ENCODE measurements at regions not wholly inside any gene's neighbourhood (a gene's known extent, or its start where the extent isn't known, plus 50 kb on each side); places are given as distances from the start of the nearest gene placed in this dataset.

DNA sequence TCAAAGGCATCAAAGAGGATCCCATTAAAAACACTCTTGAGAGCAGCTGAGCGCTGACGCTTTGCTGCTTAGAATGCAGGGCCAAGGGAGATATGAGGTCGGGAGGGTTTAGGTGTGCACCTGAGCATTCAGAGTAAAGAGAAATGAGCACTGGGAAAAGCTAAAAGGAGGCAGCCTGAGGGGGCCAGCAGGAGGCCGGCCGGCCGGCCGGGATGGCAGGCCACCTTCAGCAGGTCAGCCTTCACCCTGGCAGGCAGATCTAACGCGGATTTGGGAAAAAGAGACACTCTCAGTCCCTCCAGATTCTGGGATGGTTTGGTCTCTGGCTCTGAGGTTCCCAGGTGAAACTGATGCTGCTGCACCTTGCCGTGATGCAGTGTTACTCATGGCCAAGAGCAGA lies 393.5 kb downstream of the TRIML1 start:
- Histone ChIP-seq H4K20me1 (ENCODE audit: insufficient read depth, low read length) (no peaks in the 10 kb centered on the region), H3K36me3 (ENCODE audit: control insufficient read depth, insufficient read depth, low read length) (no peaks in the 10 kb centered on the region), H3K14ac (replicated peaks; ENCODE audit: low read depth, low read length) (no peak overlapping the region), H3K9ac (ENCODE audit: low read depth, low read length) (no peak overlapping the region), H3K4me3 (ENCODE audit: insufficient read depth, low read depth, low read length) (no peak overlapping the region), H3K4me1 (ENCODE audit: control insufficient read depth, insufficient read depth, low read length) (no peaks in the 10 kb centered on the region), H4K8ac (ENCODE audit: low read depth in 2 of 2, low read length in 2 of 2) (no peak overlapping the region), H3K79me1 (ENCODE audit: low read depth in 1 of 2, low read length in 2 of 2) (no peaks in the 10 kb centered on the region), H4K91ac (ENCODE audit: insufficient read depth, low read depth, low read length) (no peak overlapping the region), H3K9me1 (ENCODE audit: insufficient read depth, low read length) (no peaks in the 10 kb centered on the region), H3K27me3 (ENCODE audit: control insufficient read depth, insufficient read depth, low read length) (no peaks in the 10 kb centered on the region), H3K56ac (ENCODE audit: extremely low read depth, insufficient read depth, low read length) (no peak overlapping the region), H3K9me3 (ENCODE audit: control insufficient read depth, insufficient read depth, low read length) (no peaks in the 10 kb centered on the region), H2BK20ac (ENCODE audit: low read depth, low read length) (no peak overlapping the region), H2BK120ac (ENCODE audit: low read depth, low read length) (no peak overlapping the region), H3K4ac (ENCODE audit: low read depth, low read length) (no peak overlapping the region), H4K5ac (ENCODE audit: low read depth, low read length) (no peak overlapping the region), H2AK5ac (ENCODE audit: low read depth, low read length) (0 out of 2 replicates have a peak overlapping the region, but pooled peaks have one; percentile 51), H2AFZ (replicated peaks; ENCODE audit: low read length, poor library complexity) (no peak overlapping the region), H3K27ac (ENCODE audit: insufficient read depth, low read length) (no peak overlapping the region), H2AK9ac (replicated peaks; ENCODE audit: low read depth, low read length, poor library complexity) (no peak overlapping the region), H2BK5ac (ENCODE audit: low read depth, low read length, poor library complexity, severe bottlenecking) (no peak overlapping the region), H3K18ac (ENCODE audit: low read depth, low read length) (no peak overlapping the region), H3K23ac (ENCODE audit: low read depth, low read length) (no peak overlapping the region), H3K4me2 (ENCODE audit: low read depth, low read length) (no peak overlapping the region), H2BK15ac (ENCODE audit: low read depth, low read length) (no peak overlapping the region)
- intact Hi-C loops (cut with micrococcal nuclease) (no loop called here), in situ Hi-C loops (cut with MboI; ENCODE audit: low sequenced_read_pairs) (no loop called here), dilution Hi-C loops (cut with HindIII; ENCODE audit: low sequenced_read_pairs, unreplicated experiment) (no loop called here)
- CTCF ChIA-PET, result no interaction called here
- BruUV-seq (replicated peaks), result no TSS peak
- POLR2A ChIA-PET (ENCODE audit: unreplicated experiment), result no interaction called here
- DNase-seq (no peak), ATAC-seq (ENCODE audit: low read depth) (no peak)
- no CpG with 5 or more reads among the region's 10 CpGs for WGBS, 2 experiments (ENCODE audit: extremely low coverage in 2 of 2, insufficient read length in 1 of 2)
- TF ChIP-seq, protein P1, sequence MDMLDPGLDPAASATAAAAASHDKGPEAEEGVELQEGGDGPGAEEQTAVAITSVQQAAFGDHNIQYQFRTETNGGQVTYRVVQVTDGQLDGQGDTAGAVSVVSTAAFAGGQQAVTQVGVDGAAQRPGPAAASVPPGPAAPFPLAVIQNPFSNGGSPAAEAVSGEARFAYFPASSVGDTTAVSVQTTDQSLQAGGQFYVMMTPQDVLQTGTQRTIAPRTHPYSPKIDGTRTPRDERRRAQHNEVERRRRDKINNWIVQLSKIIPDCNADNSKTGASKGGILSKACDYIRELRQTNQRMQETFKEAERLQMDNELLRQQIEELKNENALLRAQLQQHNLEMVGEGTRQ (IDR thresholded peaks at IDR 0.05; ENCODE audit: low read depth, low read length), result no peak
- TF ChIP-seq NFE2L2 (IDR thresholded peaks at IDR 0.05; ENCODE audit: low read depth, low read length) (no peak), CHD1 (IDR thresholded peaks at IDR 0.05; ENCODE audit: low read depth, low read length) (no peak), MAFK (IDR thresholded peaks at IDR 0.05; ENCODE audit: low read depth, low read length) (no peak), MAZ (IDR thresholded peaks at IDR 0.05; ENCODE audit: borderline replicate concordance, low read depth, low read length) (no peak), MXI1 (IDR thresholded peaks at IDR 0.05; ENCODE audit: borderline replicate concordance, low read depth, low read length) (no peak), SMC3 (IDR thresholded peaks at IDR 0.05; ENCODE audit: low read depth, low read length) (no peak), RAD21 (IDR thresholded peaks at IDR 0.05; ENCODE audit: low read length) (no peak), POLR2A (IDR thresholded peaks at IDR 0.05; ENCODE audit: low read depth, low read length) (no peak), CEBPB (IDR thresholded peaks at IDR 0.05; ENCODE audit: low read depth, low read length) (no peak), RCOR1 (IDR thresholded peaks at IDR 0.05; ENCODE audit: insufficient replicate concordance, low read length) (no peak), FOS (IDR thresholded peaks at IDR 0.05; ENCODE audit: low read depth, low read length) (no peak), BHLHE40 (IDR thresholded peaks at IDR 0.05; ENCODE audit: low read depth, low read length) (no peak), RFX5 (IDR thresholded peaks at IDR 0.05; ENCODE audit: low read depth, low read length) (no peak)
- TF ChIP-seq, protein P2, sequence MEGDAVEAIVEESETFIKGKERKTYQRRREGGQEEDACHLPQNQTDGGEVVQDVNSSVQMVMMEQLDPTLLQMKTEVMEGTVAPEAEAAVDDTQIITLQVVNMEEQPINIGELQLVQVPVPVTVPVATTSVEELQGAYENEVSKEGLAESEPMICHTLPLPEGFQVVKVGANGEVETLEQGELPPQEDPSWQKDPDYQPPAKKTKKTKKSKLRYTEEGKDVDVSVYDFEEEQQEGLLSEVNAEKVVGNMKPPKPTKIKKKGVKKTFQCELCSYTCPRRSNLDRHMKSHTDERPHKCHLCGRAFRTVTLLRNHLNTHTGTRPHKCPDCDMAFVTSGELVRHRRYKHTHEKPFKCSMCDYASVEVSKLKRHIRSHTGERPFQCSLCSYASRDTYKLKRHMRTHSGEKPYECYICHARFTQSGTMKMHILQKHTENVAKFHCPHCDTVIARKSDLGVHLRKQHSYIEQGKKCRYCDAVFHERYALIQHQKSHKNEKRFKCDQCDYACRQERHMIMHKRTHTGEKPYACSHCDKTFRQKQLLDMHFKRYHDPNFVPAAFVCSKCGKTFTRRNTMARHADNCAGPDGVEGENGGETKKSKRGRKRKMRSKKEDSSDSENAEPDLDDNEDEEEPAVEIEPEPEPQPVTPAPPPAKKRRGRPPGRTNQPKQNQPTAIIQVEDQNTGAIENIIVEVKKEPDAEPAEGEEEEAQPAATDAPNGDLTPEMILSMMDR (conservative IDR thresholded peaks at IDR 0.05; ENCODE audit: low read depth, low read length), result no peak
- TF ChIP-seq, protein P3, sequence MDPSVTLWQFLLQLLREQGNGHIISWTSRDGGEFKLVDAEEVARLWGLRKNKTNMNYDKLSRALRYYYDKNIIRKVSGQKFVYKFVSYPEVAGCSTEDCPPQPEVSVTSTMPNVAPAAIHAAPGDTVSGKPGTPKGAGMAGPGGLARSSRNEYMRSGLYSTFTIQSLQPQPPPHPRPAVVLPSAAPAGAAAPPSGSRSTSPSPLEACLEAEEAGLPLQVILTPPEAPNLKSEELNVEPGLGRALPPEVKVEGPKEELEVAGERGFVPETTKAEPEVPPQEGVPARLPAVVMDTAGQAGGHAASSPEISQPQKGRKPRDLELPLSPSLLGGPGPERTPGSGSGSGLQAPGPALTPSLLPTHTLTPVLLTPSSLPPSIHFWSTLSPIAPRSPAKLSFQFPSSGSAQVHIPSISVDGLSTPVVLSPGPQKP (IDR thresholded peaks at IDR 0.05; ENCODE audit: borderline replicate concordance, low read depth, low read length), result no peak

All from IMR-90 (cell line).